Right lobe of liver (tissue), 6 donors: ENCODE measurements at regions not wholly inside any gene's neighbourhood (a gene's known extent, or its start where the extent isn't known, plus 50 kb on each side); places are given as distances from the start of the nearest gene placed in this dataset.

Experiments used
- ATAC-seq, 4 donors: fragments of 200-7000 bp; cut with Tn5 transposase; one replicate each; pipeline ENCODE4 v1.9.1; 2020; ENCODE audit warnings: mild to moderate bottlenecking in 4 of 4, moderate library complexity in 4 of 4
- DNase-seq, 3 donors: peaks; one replicate each; pipeline ENCODE4 v3.0.0-alpha.2; 2020
- H3K27ac ChIP-seq, 3 donors: fragments of 200-600 bp; one replicate each; pipeline ENCODE4 v1.8.0; 2022
- H3K27me3 ChIP-seq, 2 donors: fragments of 200-600 bp; one replicate each; pipeline ENCODE4 v1.8.0; 2022
- H3K36me3 ChIP-seq, 4 donors: fragments of 200-600 bp; sonication (generic) in 1 of 4; one replicate each; pipeline versions ENCODE4 v1.5.1 to v1.8.0; 2017 to 2022; ENCODE audit warnings: control low read depth in 1 of 4
- H3K4me1 ChIP-seq, 4 donors: fragments of 200-600 bp; sonication (generic) in 1 of 4; one replicate each; pipeline versions ENCODE4 v1.5.1 to v1.8.0; 2017 to 2022; ENCODE audit warnings: control low read depth in 1 of 4
- H3K4me3 ChIP-seq, 3 donors: fragments of 200-600 bp; one replicate each; pipeline ENCODE4 v1.8.0; 2022
- H3K9me3 ChIP-seq, 4 donors: fragments of 200-600 bp; sonication (generic) in 1 of 4; one replicate each; pipeline versions ENCODE4 v1.5.1 to v1.8.0; 2017 to 2022; ENCODE audit warnings: control low read depth in 1 of 4
- POLR2A ChIP-seq: fragments of 450-650 bp; IDR thresholded peaks from one replicate; pipeline ENCODE4 v1.6.1; 2017; ENCODE audit warnings: antibody characterized with exemption, mild to moderate bottlenecking
- WGBS: methylation state at CpG from one replicate; pipeline ENCODE4 v1.1.6; 2018; ENCODE audit warnings: low coverage, low lambda C conversion rate; ENCODE audit not compliant: insufficient coverage; ENCODE audit errors: missing lambda C conversion rate; 5-methylcytosine and 5-hydroxymethylcytosine counted together
- intact Hi-C, 2 donors: fragments of 100-400 bp; cut with DNase I; formaldehyde crosslinking; loops; one replicate each; pipeline versions ENCODE4 v1.11.2 to v1.14.1; 2022
- TF ChIP-seq, protein P1 (sequence below), 4 donors: fragments of 200-600 bp in 3 of 4; fragments of 450-650 bp in 1 of 4; IDR thresholded peaks; one replicate each; pipeline versions ENCODE4 v1.5.1 to v1.8.0; 2016 to 2022; ENCODE audit warnings: antibody characterized with exemption in 4 of 4, mild to moderate bottlenecking in 2 of 4
- donor health status: DM: no; HTN: yes; CAD: no.
- donor health status: DM: no; HTN: no; CAD: no.
- donor health status: DM: no; HTN: no; CAD: no.
- donor health status: DM: no; HTN: yes; CAD: no.
- donor health status: DM: no; HTN: yes; CAD: no.

DNA sequence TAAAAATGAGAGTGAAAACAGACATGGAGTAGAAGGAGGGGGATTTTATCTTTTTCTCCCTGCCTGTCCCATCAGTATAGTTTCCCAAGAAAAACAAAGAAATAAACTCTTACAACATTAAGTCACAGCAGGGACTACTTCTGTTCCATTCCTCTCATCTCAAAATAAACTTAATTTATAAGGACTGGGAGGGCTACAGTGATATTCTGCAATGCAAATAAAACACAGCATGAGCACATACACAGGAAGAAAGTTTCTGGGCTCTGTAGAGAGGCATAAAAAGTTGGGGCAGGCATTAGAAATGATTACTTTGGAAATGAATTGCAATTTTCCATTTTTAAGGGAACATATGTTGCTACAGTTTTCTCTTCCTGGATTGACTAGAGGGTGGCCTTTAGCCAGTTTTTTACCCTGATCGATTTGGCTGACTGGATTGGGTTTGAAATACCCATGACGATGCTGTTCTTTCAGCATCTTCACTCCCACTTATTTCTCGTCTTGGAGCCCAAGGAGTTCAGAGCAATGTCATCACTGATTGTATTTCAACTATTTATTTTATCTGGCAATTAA is 157.1 kb downstream of the ACTR3 start:
- Histone ChIP-seq H3K9me3 (no peaks in the 10 kb centered on the region), H3K27me3 (no peaks in the 10 kb centered on the region), H3K4me3 (no peak overlapping the region), H3K36me3 (no peaks in the 10 kb centered on the region), H3K4me1 (no peaks in the 10 kb centered on the region), H3K27ac (no peak overlapping the region)
- ATAC-seq (no peak), DNase-seq (no peak)
- intact Hi-C loops: no loop called here
- WGBS: 53% methylated on average over 3 of the region's 3 CpGs
- TF ChIP-seq POLR2A: no peak
- TF ChIP-seq, protein P1, sequence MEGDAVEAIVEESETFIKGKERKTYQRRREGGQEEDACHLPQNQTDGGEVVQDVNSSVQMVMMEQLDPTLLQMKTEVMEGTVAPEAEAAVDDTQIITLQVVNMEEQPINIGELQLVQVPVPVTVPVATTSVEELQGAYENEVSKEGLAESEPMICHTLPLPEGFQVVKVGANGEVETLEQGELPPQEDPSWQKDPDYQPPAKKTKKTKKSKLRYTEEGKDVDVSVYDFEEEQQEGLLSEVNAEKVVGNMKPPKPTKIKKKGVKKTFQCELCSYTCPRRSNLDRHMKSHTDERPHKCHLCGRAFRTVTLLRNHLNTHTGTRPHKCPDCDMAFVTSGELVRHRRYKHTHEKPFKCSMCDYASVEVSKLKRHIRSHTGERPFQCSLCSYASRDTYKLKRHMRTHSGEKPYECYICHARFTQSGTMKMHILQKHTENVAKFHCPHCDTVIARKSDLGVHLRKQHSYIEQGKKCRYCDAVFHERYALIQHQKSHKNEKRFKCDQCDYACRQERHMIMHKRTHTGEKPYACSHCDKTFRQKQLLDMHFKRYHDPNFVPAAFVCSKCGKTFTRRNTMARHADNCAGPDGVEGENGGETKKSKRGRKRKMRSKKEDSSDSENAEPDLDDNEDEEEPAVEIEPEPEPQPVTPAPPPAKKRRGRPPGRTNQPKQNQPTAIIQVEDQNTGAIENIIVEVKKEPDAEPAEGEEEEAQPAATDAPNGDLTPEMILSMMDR (IDR thresholded peaks at IDR 0.05): no peak

DNA sequence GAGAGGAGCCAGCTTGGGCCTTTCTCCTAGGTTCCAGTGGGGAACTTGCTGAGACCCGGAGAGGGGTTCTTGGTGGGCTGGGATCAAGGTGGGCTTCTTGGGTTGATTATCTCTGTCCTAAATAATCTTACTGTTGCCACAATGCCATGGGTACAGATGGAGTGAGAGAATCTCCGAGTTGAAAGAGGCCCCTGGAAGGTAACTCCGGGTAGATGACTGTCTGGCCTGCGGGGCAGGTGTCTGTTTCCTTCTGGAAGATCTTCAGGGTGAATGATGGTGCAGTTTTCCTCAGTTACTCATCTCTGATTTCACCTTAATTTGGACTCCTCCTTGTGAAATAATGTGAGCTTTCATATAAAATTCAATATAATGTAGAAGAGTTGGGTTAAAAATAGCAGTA is 159.4 kb downstream of the ACTR3 start:
- TF ChIP-seq, protein P1 (IDR thresholded peaks at IDR 0.05): no peak
- TF ChIP-seq POLR2A: no peak
- intact Hi-C loops: no loop called here
- WGBS: 63% methylated on average over 3 of the region's 4 CpGs
- H3K27me3 ChIP-seq: no peaks in the 10 kb centered on the region
- H3K27ac ChIP-seq: no peak overlapping the region
- no peaks in the 10 kb centered on the region for H3K36me3 ChIP-seq
- H3K4me1 ChIP-seq: no peaks in the 10 kb centered on the region
- H3K4me3 ChIP-seq: no peak overlapping the region
- no peak for DNase-seq
- no peaks in the 10 kb centered on the region for H3K9me3 ChIP-seq
- no peak for ATAC-seq

DNA sequence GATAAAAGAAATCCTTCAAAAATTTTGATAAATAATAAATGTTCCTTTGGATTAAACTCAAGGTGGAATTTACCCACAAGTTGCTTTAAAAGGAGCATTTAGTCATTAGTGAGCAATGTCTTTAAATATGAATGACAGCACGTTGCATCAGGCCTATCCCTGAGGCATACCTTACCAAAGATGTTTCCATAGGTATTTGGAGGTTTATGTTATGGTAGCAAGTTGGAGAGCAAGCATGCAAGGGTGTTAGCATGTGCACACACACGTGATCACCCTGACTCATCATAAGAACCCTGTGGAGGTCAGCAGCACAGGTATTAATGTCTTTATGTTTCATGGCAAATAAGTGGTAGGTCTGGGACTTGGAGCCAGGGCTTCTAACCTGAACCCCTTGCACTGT is 159.9 kb downstream of the ACTR3 start:
- no peak for ATAC-seq
- intact Hi-C loops: no loop called here
- 47% methylated on average over 2 of the region's 2 CpGs for WGBS
- Histone ChIP-seq H3K27me3 (no peaks in the 10 kb centered on the region), H3K36me3 (no peaks in the 10 kb centered on the region), H3K4me1 (no peaks in the 10 kb centered on the region), H3K9me3 (no peaks in the 10 kb centered on the region), H3K27ac (no peak overlapping the region), H3K4me3 (no peak overlapping the region)
- TF ChIP-seq, protein P1 (IDR thresholded peaks at IDR 0.05): no peak
- TF ChIP-seq POLR2A: no peak
- DNase-seq: no peak

DNA sequence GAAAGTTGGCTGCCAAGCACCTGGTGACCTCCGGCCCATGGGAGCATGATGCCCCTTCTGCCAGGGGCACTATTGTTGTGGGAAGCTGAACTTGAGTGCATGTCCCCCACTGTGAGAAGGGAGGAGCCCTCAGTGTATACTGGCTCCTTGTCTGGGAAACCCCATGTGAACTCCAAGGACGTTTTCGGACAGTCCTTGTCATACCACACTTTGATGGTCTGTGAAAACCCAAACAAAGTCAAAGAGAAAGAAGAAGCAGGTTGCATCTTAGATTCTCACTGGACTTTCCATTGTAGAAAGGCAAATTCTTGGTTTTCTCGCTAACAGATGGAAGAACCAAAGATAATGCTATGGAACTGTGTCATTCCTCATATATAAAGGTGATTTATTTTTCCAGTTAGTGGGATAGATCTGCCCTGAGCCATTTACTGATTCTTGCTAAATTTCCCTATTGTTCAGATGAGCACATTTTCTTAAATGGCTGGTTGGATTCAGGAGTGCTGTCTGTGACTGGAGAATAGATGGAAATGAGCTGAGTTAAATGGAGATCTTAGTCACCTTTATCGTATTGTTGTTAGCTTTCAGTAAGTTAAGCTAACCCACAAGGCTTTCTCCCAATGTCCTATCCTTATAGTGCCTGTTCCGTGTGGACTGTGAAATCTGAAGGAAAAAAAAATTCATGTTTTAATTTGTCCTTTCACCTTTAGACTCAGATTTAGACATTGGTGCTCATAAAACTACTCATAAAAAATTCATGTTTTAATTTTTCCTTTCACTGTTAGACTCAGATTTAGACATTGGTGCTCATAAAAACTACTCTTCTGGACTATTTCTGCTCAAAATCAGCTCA is 166.6 kb downstream of the ACTR3 start:
- intact Hi-C loops: no loop called here
- DNase-seq (no peak), ATAC-seq (no peak)
- Histone ChIP-seq H3K4me3 (no peak overlapping the region), H3K4me1 (no peaks in the 10 kb centered on the region), H3K36me3 (no peaks in the 10 kb centered on the region), H3K27me3 (no peaks in the 10 kb centered on the region), H3K9me3 (no peaks in the 10 kb centered on the region), H3K27ac (no peak overlapping the region)
- 58% methylated on average over 5 of the region's 6 CpGs for WGBS
- TF ChIP-seq, protein P1 (IDR thresholded peaks at IDR 0.05): no peak
- TF ChIP-seq POLR2A: no peak
